Lung (tissue), 11 donors: ENCODE measurements at regions not wholly inside any gene's neighbourhood (a gene's known extent, or its start where the extent isn't known, plus 50 kb on each side); places are given as distances from the start of the nearest gene placed in this dataset.

ENCODE experiments used
- ATAC-seq: fragments of 200-7000 bp; cut with Tn5 transposase; one replicate; pipeline ENCODE4 v1.9.1; 2020; ENCODE audit warnings: moderate number of reproducible peaks; ENCODE audit not compliant: insufficient read depth, low FRiP score
- DNase-seq, 3 donors: peaks; one replicate each; pipeline ENCODE4 v3.0.0-alpha.2; 2013 to 2017
- H3K27ac ChIP-seq, 2 donors: one replicate each; pipeline ENCODE4 v1.5.1; 2013; ENCODE audit warnings: mild to moderate bottlenecking in 2 of 2, moderate library complexity in 2 of 2, control low read depth in 1 of 2, inconsistent platforms in 1 of 2, low read depth in 1 of 2, low read length in 1 of 2
- H3K27me3 ChIP-seq, 3 donors: one replicate each; pipeline ENCODE4 v1.5.1; 2013; ENCODE audit warnings: low read length in 2 of 3; ENCODE audit not compliant: control insufficient read depth in 3 of 3, insufficient read depth in 3 of 3
- H3K36me3 ChIP-seq, 4 donors: one replicate each; pipeline ENCODE4 v1.5.1; 2013; ENCODE audit warnings: low read length in 4 of 4, mild to moderate bottlenecking in 1 of 4, moderate library complexity in 1 of 4; ENCODE audit not compliant: control insufficient read depth in 4 of 4, insufficient read depth in 4 of 4
- H3K4me1 ChIP-seq, 5 donors: one replicate each; pipeline ENCODE4 v1.5.1; 2013; ENCODE audit warnings: low read length in 5 of 5, mild to moderate bottlenecking in 2 of 5, moderate library complexity in 1 of 5; ENCODE audit not compliant: control insufficient read depth in 5 of 5, insufficient read depth in 5 of 5
- H3K4me3 ChIP-seq: one replicate; pipeline ENCODE4 v1.5.1; 2013; ENCODE audit warnings: mild to moderate bottlenecking, control low read depth, moderate library complexity
- H3K9ac ChIP-seq, 2 donors: one replicate each; pipeline ENCODE4 v1.5.1; 2013; ENCODE audit warnings: low read length in 2 of 2, control low read depth in 1 of 2; ENCODE audit not compliant: insufficient read depth in 1 of 2
- H3K9me3 ChIP-seq, 4 donors: one replicate each; pipeline ENCODE4 v1.5.1; 2013; ENCODE audit warnings: low read length in 3 of 4, mild to moderate bottlenecking in 1 of 4, moderate library complexity in 1 of 4; ENCODE audit not compliant: control insufficient read depth in 4 of 4, insufficient read depth in 3 of 4
- CTCF ChIP-seq: IDR thresholded peaks from 2 replicates; pipeline ENCODE4 v1.5.1; 2012; ENCODE audit warnings: mild to moderate bottlenecking; ENCODE audit errors: control extremely low read depth, extremely low read depth
- WGBS, 2 donors: extraction: QIAGEN DNeasy Blood & Tissue Kit; methylation state at CpG; one replicate each; pipeline ENCODE4 v1.1.7; 2013; 5-methylcytosine and 5-hydroxymethylcytosine counted together
- donor health status: control.
- donor health status: control.
- donor health status: Bipolar disorder and iron deficiency.
- donor health status: healthy.
- donor health status: DM: yes; HTN: yes; CAD: no.

GRCh38 chr1:38640371-38640770 is 219.2 kb downstream of the RRAGC start:
- Histone ChIP-seq H3K9ac (no peak overlapping the region), H3K4me3 (no peak overlapping the region), H3K9me3 (peaks cover 0 to 10% (median 1%) of the 10 kb centered on the region in 4 donors), H3K4me1 (no peaks in the 10 kb centered on the region), H3K27ac (no peak overlapping the region), H3K36me3 (no peaks in the 10 kb centered on the region), H3K27me3 (no peaks in the 10 kb centered on the region)
- TF ChIP-seq CTCF = no peak
- ATAC-seq = no peak
- DNase-seq = no peak
- WGBS, 2 donors = 80 to 85% methylated on average over 4 of the region's 4 CpGs

- Histone ChIP-seq H3K4me3 (no peak overlapping the region), H3K27me3 (no peaks in the 10 kb centered on the region), H3K36me3 (no peaks in the 10 kb centered on the region), H3K4me1 (peaks cover 0 to 10% (median 0%) of the 10 kb centered on the region in 5 donors), H3K9me3 (no peaks in the 10 kb centered on the region), H3K27ac (no peak overlapping the region), H3K9ac (no peak overlapping the region)
- DNase-seq = no peak
- no peak for ATAC-seq
- WGBS, 2 donors = 86 to 87% methylated on average over 1 of the region's 1 CpG
- TF ChIP-seq CTCF = no peak
These were observed 231.3 kb downstream of the RRAGC start for GRCh38 chr1:38628241-38628640.

GRCh38 chr1:38625939-38626338 is 233.6 kb downstream of the RRAGC start:
- no peak for ATAC-seq
- Histone ChIP-seq H3K27me3 (peaks cover 0 to 3% (median 0%) of the 10 kb centered on the region in 3 donors), H3K4me1 (peaks cover 0 to 10% (median 0%) of the 10 kb centered on the region in 5 donors), H3K9ac (no peak overlapping the region), H3K9me3 (no peaks in the 10 kb centered on the region), H3K36me3 (no peaks in the 10 kb centered on the region), H3K4me3 (no peak overlapping the region), H3K27ac (no peak overlapping the region)
- WGBS, 2 donors = 79 to 80% methylated on average over 6 of the region's 6 CpGs
- DNase-seq = no peak
- no peak for TF ChIP-seq CTCF
